Stimulated activated CD4-positive, alpha-beta T cell treated with anti-CD3 and anti-CD28 coated beads, Interleukin-2, amount 100 ng/mL, for 48 hours (primary cell): ENCODE measurements at regions not wholly inside any gene's neighbourhood (a gene's known extent, or its start where the extent isn't known, plus 50 kb on each side); places are given as distances from the start of the nearest gene placed in this dataset.

Source experiments
- DNase-seq, 2 donors: peaks; one replicate each; pipeline ENCODE4 v3.0.0-alpha.2; 2020

GRCh38 chr2:9103663-9104277, 100.3 kb upstream of the MBOAT2 start:
- DNase-seq, result no peak

DNA sequence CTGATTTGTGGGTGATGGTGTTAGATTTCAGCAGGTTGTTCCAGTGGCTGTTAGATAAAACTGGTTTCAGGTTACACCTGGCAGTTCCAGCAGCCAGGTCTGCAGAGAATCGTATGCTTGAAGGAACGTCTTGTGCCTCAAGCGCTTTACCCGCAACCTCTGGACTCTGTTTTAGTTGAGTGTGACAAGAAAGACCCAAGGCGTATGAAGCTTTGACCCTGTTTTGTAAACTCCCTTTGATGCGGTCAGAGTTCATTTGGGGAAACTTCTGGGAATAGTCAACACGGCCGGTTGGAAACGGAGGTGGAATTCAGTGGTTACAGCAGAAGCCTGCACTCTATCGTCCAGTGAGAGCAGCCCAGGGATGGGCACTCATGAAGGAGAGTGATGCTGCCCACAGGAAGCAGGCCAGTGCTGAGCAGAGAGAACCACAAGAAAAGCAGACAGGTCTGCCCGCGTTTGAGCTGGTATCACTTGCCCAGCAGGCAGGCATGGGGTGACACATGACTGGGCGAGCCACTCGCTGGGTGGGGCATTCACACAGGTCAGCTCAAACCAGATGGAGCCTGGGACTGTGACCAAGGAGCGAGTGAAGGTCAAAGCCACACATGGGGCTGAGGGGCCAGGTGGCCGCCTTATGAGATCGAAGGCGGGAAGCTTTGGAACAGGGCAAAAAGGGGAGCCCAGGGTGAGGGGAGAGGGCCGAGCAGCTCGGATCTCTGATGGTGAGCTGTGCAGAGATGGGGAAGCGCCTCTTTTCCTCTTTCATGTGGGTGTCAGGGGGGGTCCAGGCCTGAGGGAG, 99.6 kb upstream of the MBOAT2 start:
- DNase-seq, result no peak

DNA sequence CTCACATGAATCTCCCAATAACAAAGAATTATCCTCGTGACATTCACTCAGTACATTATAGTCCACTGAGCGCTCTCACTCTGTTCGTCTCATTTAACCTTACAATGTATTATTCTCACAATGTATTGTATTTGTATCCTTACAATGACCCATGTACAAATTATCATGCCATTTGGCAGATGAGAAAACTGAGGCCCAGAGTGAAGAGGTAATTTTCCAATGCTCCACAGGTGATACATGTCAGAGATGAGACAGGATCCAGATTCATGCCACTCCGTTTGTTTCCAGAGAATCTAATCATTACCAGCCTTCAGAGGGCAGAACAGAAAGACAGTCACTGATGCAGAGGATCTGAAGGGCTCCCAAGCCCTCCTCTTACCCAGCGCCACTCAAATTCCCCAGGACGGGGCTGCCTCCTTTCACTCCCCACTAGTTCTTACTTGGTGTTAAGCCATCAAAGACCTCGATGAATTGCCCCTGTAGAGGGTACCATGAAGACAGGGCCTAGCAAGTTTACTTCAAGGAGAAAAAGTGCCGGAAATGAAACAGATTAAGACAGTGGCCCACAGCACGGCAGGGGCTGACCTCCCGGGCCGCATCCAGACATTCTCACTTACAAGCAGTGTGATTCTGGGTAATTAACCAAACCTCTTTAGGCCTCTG, 98.4 kb upstream of the MBOAT2 start:
- no peak for DNase-seq

DNA sequence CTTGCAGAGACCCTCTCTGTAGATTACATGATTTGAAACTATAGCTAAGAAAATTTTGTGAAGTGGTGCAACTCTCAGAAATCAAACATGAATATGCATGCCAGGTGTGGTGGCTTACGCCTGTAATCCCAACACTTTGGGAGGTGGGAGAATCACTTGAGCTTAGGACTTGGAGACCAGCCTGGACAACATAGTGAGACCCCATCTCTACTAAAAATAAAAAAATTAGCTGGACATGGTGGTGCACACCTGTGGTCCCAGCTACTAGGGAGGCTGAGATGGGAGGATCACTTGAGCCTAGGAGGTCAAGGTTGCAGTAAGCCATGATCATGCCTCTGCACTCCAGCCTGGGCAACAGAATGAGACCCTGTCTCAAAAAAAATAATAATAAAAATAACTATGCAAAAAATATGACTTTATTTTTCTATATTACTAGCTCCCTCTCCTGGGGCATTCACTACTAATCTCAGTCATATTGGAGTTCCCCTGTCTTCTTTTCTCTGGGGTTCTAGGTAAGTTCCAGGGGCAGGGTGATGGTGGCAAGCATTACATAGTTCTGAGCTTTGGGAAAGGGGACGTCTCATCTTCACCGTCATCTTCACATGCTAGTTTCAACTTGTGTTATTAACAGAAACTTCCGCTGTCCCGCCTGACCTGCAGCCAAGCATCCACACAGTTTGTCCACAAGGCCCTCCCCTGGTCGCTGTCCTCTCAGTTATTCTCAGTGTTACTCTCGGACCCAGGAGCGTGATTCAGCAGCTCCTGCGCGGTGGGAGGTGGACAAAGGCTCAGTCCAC, 96.8 kb upstream of the MBOAT2 start:
- no peak for DNase-seq

- peak; percentile 3 to 16 for DNase-seq
These were observed 95.9 kb upstream of the MBOAT2 start for GRCh38 chr2:9099341-9099751.

DNA sequence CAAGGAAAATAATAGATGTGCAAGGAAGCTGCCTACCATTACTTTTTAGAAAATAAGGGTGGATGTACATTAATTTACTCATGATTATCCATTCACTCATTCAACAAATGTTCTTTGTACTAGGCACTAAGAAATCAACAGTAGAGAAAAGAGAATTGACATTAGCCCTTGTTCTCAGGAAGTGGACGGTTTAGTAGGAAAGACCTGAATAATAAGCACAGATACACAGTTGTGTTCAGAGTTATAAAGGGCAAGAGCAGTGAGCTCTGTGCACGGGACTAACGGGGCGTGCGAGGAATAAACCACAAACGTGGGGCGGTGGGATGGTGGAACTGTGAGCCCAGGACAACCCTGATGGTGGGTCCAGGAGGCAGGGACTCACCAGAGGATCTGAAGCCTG, 94.4 kb upstream of the MBOAT2 start:
- no peak for DNase-seq

DNA sequence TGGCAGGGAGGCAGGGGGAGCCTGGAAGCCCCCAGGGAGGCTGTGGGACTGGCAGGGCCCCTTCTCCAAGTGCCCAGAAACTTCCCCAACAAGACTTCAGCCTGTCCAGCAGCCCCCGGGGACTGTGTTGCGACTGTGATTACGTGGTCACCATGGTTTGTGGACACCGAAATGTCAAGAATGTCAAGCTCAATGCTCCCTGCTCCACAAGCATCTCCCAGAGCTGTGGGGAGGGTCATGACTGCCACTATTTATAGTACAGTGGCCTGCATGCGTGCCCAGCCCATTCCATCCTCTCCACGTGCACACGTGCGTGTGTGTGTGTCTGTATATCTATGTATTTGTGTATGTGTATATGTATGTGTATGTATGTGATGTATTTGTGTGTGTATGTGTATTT, 93.8 kb upstream of the MBOAT2 start:
- DNase-seq, result no peak

GRCh38 chr2:9096761-9097160, 93.3 kb upstream of the MBOAT2 start:
- DNase-seq, result no peak

DNA sequence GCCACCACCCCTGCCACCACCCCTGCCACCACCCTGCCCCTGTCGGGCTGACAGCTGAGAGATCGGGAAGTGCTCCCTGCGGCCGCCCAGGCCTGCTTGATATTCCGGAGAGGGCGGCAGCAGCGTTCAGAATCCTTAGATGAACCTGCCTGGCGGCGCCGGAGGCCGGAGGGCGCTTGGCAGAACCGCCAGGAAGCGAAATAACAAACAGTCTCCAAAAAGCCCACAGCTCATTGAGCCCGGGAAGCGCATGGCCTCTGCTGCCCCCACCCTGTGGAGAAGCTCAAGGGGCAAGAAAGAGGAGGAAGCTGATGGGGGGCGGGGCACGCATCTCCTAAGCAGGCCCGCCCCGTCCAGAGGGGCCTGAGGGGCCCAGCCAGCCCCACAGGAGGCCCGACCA, 92.2 kb upstream of the MBOAT2 start:
- no peak for DNase-seq

- DNase-seq, result no peak
These were observed 91.7 kb upstream of the MBOAT2 start for GRCh38 chr2:9095226-9095625.

DNA sequence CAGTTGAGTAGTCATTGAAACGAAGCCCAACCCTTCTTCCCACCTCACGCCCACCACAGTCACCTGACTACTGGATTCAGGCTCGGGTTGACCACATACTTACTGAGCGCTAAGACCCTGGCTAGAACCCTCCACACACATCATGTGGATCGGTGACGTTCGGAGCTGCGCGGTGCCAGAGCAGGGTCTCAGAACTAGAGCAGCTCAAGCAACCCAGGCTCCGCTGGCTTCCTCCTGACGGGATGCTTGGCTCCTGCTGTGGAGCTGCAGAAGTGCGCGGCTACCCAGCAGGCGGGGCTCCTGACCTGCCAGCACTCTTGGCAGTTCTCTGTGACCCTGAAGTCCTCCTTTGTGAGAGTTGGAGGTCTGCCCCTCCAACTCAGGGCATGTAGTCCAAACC, 90.6 kb upstream of the MBOAT2 start:
- no peak for DNase-seq

GRCh38 chr2:9093324-9093723, 89.8 kb upstream of the MBOAT2 start:
- DNase-seq, result no peak

DNA sequence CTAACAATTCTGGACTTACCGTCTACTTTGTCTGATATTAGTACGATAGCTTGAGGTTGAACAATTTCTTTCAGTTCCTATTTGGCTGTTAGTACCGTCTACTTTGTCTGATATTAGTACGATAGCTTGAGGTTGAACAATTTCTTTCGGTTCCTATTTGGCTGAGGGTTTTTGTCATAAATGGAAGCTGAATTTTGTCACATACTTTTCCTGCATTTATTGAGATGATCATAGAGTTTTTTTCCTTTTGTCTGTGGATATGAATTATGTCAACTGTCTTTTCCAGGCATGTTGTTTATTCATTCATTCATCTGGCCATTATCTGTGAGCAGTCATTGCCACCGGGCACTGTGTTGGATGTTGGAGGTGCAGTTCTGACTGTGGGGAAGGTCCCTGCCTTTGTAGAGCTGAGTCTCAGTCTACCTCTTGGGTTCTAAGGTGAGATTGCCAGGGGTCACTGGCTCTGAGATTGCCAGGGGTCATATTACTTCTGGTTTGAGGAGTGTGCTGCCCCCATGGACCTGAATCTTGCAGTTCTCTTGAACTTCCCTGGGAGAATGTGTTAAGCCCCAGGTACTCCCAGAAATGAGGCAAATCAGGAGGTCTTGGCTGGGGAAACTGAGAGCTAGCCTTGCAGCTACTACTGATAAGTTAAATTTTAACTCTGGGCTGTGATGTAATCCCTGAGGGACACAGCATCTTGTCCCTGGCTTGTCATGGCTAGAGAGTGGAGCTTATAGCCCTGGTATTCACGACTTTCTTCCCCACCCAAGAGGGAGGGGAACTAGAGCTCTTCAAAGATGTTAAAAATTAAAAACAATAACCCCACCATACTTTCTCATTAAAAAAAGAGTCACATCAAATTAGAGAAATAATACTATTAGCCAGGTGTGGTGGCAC, 89.1 kb upstream of the MBOAT2 start:
- DNase-seq, result no peak

DNA sequence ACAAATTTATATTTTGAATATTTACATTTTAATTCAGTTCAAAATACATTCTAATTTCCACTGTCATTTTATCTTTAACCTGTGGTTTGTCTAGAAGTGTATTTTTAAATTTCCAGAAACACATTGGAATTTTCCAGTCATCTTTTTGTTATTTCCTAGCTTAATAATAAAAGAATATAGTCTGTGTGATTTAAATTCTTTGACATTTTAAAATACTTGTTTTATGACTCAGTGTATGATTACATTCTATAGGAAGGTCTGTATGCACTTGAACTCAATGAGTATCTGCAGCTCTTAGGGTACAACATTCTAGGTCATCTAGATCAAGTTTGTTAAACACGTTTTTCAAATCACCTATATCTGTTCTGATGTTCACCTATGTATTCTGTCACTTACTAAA, 88.3 kb upstream of the MBOAT2 start:
- DNase-seq, result no peak

DNA sequence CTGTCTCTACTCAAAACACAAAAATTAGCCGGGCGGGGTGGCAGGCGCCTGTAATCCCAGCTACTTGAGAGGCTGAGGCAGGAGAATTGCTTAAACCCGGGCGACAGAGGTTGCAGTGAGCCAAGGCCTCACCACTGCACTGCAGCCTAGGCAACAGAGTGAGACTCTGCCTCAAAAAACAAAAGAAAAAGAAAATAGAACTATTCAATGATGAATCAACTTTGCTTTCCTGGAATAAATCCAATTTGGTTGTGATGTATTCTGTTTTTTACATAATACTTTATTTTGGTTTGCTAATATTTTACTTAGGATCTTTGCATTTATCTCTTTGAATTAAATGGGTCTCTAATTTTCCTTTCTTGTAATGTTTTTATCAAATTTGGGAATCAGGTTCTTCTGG, 86.3 kb upstream of the MBOAT2 start:
- no peak for DNase-seq

DNA sequence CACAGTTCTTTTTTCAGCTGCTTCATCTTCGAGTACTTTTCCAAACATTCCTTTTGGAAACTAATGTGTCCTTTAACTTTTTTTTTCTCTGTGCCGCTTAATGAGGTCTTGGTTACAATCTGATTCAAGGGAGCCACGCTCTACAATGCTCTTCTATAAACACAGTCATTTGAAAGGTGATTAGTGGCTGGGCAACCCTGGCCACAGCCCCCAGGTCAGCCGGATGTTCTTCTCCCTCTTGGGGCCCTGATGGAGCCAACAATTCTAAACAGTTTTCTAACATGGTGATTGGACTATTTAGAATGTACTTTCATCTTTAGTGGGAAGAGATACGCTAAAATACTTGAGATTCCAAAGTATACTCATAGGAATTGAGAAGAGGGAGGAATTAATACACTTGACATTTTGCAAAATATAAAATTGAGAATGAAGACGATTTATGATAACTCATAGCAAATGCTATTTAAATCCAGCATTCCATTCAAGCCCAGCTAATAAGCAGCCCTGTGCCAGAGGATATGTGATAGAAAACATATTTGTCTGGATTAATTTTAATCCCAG, 83.7 kb upstream of the MBOAT2 start:
- DNase-seq, result no peak

- DNase-seq, result no peak
These were observed 83.0 kb upstream of the MBOAT2 start for GRCh38 chr2:9086465-9086864.

DNA sequence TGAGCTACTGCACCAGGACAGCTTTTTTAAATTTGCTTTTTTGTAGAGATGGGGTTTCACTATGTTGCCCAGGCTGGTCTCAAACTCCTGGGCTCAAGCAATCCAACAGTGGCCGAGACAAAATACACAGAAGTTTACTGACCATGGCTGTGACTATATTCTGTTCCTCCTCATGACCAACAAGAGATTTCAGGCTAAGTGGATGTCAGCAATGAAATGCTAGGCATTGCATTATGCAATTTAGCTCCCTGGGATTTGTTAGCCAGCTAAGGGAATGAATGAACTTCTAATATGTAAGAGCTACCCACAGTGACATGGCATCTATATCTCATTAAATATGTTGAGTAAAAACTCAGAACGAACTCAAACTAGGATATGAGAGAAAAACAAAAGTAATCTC, 81.9 kb upstream of the MBOAT2 start:
- no peak for DNase-seq

DNA sequence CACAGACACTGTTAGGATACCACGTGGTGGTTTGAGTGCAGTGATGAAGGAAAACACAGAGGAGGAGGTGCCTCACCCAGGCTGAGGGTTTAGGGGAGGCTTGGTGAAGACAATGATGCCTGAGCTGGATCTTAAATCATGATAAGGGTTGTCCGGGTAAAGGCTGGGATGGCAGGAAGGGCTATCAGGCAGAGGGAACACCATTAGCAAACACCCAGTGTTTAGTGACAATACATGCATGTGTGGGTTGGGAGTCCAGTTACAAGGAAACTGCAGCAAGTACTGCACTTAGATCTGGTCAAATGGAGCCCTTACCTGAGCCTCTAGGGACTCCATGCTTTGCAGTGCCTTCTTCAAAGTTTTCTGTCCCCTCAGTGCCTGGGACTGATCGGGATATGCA, 79.8 kb upstream of the MBOAT2 start:
- DNase-seq, result no peak

GRCh38 chr2:9082158-9082557, 78.7 kb upstream of the MBOAT2 start:
- DNase-seq, result no peak

DNA sequence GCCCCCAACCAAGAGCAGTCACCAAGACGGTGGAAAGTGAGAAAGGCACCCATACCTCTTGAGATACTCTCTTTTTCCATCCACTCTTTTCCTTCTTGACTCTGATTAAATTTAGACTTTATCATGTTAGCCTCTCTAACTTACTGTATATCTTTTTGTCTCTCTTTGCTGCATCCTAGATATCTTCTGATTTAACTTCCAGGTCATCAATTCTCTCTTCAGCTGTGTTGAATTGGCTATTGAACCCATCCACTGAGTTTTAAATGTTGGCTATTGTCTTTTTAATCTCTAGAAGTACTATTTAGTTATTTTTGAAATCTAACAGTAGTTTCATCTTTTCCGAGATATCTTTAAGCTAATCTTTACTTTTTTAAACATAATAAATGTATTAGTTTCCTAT, 78.3 kb upstream of the MBOAT2 start:
- no peak for DNase-seq

GRCh38 chr2:9078405-9078804, 74.9 kb upstream of the MBOAT2 start:
- DNase-seq, result no peak
